GM19395 (cell line): ENCODE measurements at regions not wholly inside any gene's neighbourhood (a gene's known extent, or its start where the extent isn't known, plus 50 kb on each side); places are given as distances from the start of the nearest gene placed in this dataset.

Experiments used
- ATAC-seq: cut with Tn5 transposase; IDR thresholded peaks from one replicate; pipeline ENCODE4 v1.9.1; 2021; ENCODE audit warnings: mild to moderate bottlenecking, moderate library complexity; ENCODE audit not compliant: unreplicated experiment

- no peak for ATAC-seq
These were observed 201.0 kb downstream of the MBD2 start for GRCh38 chr18:54023471-54023870.

GRCh38 chr18:54020966-54021365 is 203.5 kb downstream of the MBD2 start:
- no peak for ATAC-seq

GRCh38 chr18:54020156-54020745 is 204.2 kb downstream of the MBD2 start:
- no peak for ATAC-seq

- ATAC-seq: no peak
These were observed 204.8 kb downstream of the MBD2 start for GRCh38 chr18:54019641-54020040.

GRCh38 chr18:54013452-54013851 is 211.0 kb downstream of the MBD2 start:
- ATAC-seq: no peak

- no peak for ATAC-seq
These were observed 219.6 kb downstream of the MBD2 start for GRCh38 chr18:54004828-54005227.

DNA sequence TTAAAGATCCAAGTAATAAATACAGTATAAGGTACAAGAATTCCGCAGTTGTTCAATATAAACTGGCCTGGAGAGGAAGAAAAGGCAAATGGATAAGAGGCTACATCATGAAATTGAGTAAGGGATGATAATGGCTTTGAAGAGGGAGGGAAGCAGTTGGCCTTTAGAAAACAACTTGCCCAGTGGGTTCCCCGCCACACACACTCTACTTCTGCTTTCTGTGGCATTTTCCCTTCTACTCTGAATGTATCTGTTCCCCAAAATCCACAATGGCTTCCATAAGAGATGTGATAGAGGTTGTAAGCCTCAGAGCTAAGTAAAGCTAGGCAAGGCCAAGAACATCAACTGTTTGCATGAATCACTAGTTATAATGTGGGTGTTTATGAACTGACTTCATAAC is 221.3 kb downstream of the MBD2 start:
- ATAC-seq: no peak

DNA sequence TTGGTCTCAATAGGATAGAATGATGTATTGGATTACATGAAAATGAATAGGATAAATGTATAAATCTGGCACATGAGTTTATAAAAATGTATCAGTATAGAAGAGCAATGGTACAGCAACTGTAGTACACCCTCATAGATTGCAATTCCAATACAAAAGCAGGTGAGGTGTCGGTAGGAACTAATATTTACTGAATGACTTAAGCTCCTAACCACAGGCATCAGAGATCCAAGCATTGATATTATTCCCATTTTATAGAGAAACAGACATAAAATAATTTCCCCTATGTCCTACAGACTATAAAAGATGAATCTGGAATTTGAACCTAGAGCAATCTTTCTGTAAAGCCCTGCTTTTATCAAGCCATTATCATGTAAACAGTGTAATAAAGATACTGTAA is 227.4 kb downstream of the MBD2 start:
- no peak for ATAC-seq

DNA sequence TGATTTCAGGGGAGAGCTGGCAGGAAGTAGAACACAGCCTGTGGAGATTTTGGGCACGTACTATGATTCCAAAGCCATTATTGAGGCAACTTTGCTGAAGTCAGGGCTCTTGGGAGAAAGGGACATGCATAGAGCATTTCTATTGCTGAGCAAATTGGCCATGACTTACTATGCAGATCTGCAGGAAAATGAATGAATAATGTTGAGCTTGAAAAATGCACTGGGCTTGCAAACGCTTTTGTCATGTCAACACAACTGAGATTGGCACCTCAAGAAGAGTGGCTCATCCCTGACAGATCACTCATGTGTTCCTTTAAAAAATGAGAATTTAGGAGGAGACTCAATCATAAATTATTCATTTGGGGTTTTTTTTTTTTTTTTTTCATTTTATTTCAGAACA is 230.5 kb downstream of the MBD2 start:
- ATAC-seq: no peak

DNA sequence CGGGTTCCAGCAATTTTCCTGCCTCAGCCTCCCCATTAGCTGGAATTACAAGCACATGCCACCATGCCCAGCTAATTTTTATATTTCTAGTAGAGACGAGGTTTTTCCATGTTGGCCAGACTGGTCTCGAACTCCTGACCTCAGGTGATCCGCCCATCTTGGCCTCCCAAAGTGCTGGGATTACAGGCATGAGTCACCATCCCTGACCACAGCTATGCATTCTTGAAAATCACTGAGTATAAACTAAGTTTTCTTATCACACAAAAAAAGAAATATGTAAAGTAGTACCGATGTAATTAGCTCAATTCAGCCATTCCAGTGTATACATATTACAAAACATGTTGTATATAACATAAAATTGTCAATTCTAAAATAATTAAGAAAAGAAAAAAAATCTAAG is 232.7 kb downstream of the MBD2 start:
- no peak for ATAC-seq

DNA sequence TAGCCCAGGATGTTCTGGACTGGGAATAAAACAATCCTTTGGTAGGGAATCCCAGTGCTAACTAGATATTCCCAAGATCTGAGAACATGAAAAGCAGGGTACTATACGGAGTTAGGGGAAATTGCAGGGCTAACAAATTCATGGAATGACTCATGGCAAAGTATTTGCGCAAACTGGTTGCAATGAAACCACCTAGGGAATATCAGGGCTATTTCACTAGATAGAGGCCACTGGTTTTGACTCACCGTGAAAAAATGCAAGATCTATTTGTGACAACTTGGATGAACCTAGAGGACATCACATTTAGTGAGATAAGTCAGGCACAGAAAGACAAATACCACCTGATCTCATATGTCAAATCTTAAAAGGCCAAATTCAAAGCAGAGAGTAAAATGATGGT is 233.3 kb downstream of the MBD2 start:
- ATAC-seq: no peak

- ATAC-seq: no peak
These were observed 234.0 kb downstream of the MBD2 start for GRCh38 chr18:53990485-53990884.

- ATAC-seq: no peak
These were observed 240.4 kb downstream of the MBD2 start for GRCh38 chr18:53984021-53984420.

DNA sequence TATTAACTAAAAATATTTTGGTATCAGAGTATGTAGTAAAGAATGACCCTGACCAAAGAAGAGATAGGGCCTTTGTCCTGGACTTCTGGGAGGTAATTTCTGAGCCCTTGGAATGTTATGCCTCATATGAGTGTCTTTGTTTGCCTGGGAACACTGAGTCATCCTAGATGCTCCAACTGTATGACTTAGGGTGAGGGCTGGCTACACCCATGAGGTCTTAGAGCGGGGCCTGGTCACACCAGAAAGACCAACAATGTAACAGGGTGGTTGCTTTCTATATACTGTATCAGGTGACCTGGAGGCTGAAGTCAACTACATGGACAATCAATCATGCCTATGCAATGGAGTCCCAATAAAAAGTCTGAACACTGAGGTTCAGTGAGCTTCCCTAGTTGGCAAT is 253.1 kb downstream of the MBD2 start:
- ATAC-seq: no peak

- ATAC-seq: peak; percentile 72
These were observed 271.8 kb downstream of the MBD2 start for GRCh38 chr18:53952700-53953099.

- no peak for ATAC-seq
These were observed 273.9 kb downstream of the MBD2 start for GRCh38 chr18:53950545-53950944.

DNA sequence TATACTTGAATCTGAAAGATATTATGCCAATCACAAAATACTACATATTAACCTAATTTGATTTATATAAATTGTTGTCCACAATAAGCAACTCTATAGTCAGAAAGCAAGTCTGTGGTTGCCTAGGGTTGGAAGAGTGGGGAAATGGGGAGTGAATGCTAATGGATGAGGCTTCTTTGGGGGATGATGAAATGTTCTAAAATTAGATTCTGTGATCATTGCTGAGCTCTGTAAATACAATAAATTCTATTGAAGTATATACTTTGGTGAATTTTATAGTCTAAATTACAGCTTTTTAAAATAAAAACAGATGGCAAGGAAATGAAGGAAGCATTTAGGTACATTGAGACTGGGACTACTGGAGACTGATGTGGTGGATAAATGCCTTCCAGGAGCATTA is 275.5 kb downstream of the MBD2 start:
- no peak for ATAC-seq

GRCh38 chr18:53947092-53947640 is 277.3 kb downstream of the MBD2 start:
- no peak for ATAC-seq

- ATAC-seq: no peak
These were observed 277.9 kb downstream of the MBD2 start for GRCh38 chr18:53946594-53946993.

DNA sequence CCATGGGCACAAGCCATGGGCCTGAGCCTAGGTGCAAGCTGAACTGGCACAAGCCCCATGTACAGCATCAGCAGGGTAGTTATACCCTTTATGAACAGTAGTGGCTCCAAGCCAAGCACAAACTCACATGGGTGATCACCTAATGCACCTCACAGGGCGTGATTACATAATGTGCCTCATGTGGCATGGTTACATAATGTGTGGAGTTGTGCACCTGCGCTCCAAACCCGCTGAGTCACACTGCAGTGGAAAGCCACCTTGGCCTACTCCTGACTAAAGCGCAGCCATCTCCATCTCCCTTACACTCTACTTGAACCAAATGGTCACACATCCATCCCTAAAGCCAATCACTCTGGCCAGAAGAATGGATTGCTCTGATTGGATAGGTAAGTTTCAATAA is 279.7 kb downstream of the MBD2 start:
- ATAC-seq: no peak

DNA sequence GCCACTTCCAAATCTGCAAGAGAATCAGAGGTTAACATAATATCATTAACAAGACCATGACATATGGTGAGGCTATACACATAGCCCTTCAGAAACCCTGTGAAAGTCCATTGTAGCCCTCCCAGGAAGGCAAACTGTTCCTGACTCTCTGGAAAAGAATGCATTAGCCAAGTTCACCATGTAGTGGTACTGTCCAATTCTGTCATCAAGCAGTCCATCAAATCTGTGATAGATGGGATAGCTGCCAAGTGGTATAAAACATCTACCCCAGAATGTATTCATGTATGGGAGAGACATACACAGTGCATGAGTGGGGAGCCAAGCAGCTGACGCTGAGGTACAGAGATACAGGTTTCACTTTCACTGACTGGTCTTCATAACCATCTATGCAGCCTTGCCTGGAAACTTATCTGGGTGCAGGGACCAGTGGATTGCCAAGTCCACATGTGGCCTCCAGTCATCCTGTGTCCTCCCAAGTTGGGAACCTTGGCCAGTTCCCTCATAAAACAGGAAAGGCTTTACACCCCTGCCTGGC is 281.1 kb downstream of the MBD2 start:
- no peak for ATAC-seq

- no peak for ATAC-seq
These were observed 282.7 kb downstream of the MBD2 start for GRCh38 chr18:53941601-53942338.
